Ovary (tissue), 7 donors: ENCODE measurements at regions not wholly inside any gene's neighbourhood (a gene's known extent, or its start where the extent isn't known, plus 50 kb on each side); places are given as distances from the start of the nearest gene placed in this dataset.

Experiments used
- DNase-seq, 5 donors: peaks; one replicate each; pipeline ENCODE4 v3.0.0-alpha.2; 2019 to 2020
- H3K27ac ChIP-seq, 2 donors: fragments of 200-600 bp; one replicate each; pipeline versions ENCODE4 v1.5.1 to v1.8.0; 2019 to 2022
- H3K27me3 ChIP-seq: fragments of 200-600 bp; one replicate; pipeline ENCODE4 v1.8.0; 2022
- H3K36me3 ChIP-seq: fragments of 200-600 bp; sonication (generic); one replicate; pipeline ENCODE4 v1.5.1; 2019
- H3K4me1 ChIP-seq: one replicate; pipeline ENCODE4 v1.8.1; 2013; ENCODE audit warnings: mild to moderate bottlenecking, moderate library complexity; ENCODE audit not compliant: insufficient read depth
- H3K4me3 ChIP-seq: fragments of 200-600 bp; sonication (generic); one replicate; pipeline ENCODE4 v1.5.1; 2017
- H3K9me3 ChIP-seq, 2 donors: fragments of 200-600 bp in 1 of 2; sonication (generic) in 1 of 2; one replicate each; pipeline versions ENCODE4 v1.5.1 to v1.8.1; 2013 to 2019; ENCODE audit warnings: mild to moderate bottlenecking in 1 of 2, moderate library complexity in 1 of 2
- CTCF ChIP-seq, 3 donors: fragments of 450-650 bp in 2 of 3; fragments of 200-600 bp in 1 of 3; IDR thresholded peaks; one replicate each; pipeline versions ENCODE4 v1.5.1 to v1.8.0; 2016 to 2022; ENCODE audit warnings: antibody characterized with exemption in 3 of 3, mild to moderate bottlenecking in 1 of 3
- EP300 ChIP-seq: sonication (generic); formaldehyde crosslinking; IDR thresholded peaks from one replicate; pipeline ENCODE4 v1.6.1; 2017; ENCODE audit warnings: antibody characterized with exemption
- POLR2A ChIP-seq: fragments of 450-650 bp; IDR thresholded peaks from one replicate; pipeline ENCODE4 v1.6.1; 2017; ENCODE audit warnings: antibody characterized with exemption, mild to moderate bottlenecking, moderate library complexity
- WGBS, 3 donors: extraction: QIAGEN DNeasy Blood & Tissue Kit in 1 of 3; methylation state at CpG; one replicate each; pipeline versions ENCODE4 v1.1.5 to v1.1.7; 2013 to 2017; 5-methylcytosine and 5-hydroxymethylcytosine counted together
- intact Hi-C, 4 donors: fragments of 100-400 bp; cut with DNase I; formaldehyde crosslinking; loops; one replicate each; pipeline versions ENCODE4 v1.11.0 to v1.15.1; 2022 to 2023
- donor health status: DM: no; HTN: no; CAD: no; lungs with moderate emphysema.
- donor health status: DM: no; HTN: no; CAD: no.
- donor health status: Bipolar disorder and iron deficiency.
- donor health status: DM: no; HTN: no; CAD: no.
- donor health status: DM: yes; HTN: yes; CAD: no.

- Histone ChIP-seq H3K4me3 (no peak overlapping the region), H3K27me3 (no peaks in the 10 kb centered on the region), H3K27ac (no peak overlapping the region), H3K4me1 (no peaks in the 10 kb centered on the region), H3K36me3 (no peaks in the 10 kb centered on the region), H3K9me3 (no peaks in the 10 kb centered on the region)
- intact Hi-C loops: no loop called here
- 62 to 80% (median 77%) methylated on average over 3 of the region's 3 CpGs for WGBS, 3 donors
- no peak for DNase-seq
- TF ChIP-seq CTCF (IDR thresholded peaks at IDR 0.05): no peak
- TF ChIP-seq POLR2A: no peak
- TF ChIP-seq EP300: no peak
Observed at GRCh38 chr18:7334973-7335568, 104.2 kb downstream of the LRRC30 start.

GRCh38 chr18:7336623-7337022, 105.7 kb downstream of the LRRC30 start:
- no peaks in the 10 kb centered on the region for H3K27me3 ChIP-seq
- H3K36me3 ChIP-seq: no peaks in the 10 kb centered on the region
- no peaks in the 10 kb centered on the region for H3K4me1 ChIP-seq
- intact Hi-C loops: no loop called here
- DNase-seq: no peak
- 10 to 20% (median 12%) methylated on average over 1 of the region's 1 CpG for WGBS, 3 donors
- H3K27ac ChIP-seq: no peak overlapping the region
- no peaks in the 10 kb centered on the region for H3K9me3 ChIP-seq
- H3K4me3 ChIP-seq: no peak overlapping the region
- TF ChIP-seq EP300 (no peak), POLR2A (no peak), CTCF (IDR thresholded peaks at IDR 0.05) (no peak)

- DNase-seq: no peak
- no peak for TF ChIP-seq POLR2A
- no peak for TF ChIP-seq CTCF (IDR thresholded peaks at IDR 0.05)
- no peak for TF ChIP-seq EP300
- Histone ChIP-seq H3K9me3 (no peaks in the 10 kb centered on the region), H3K27ac (no peak overlapping the region), H3K4me1 (no peaks in the 10 kb centered on the region), H3K4me3 (no peak overlapping the region), H3K36me3 (no peaks in the 10 kb centered on the region), H3K27me3 (no peaks in the 10 kb centered on the region)
- 75 to 95% (median 93%) methylated on average over 2 of the region's 2 CpGs for WGBS, 3 donors
- intact Hi-C loops: no loop called here
Observed at GRCh38 chr18:7338846-7339245, 108.0 kb downstream of the LRRC30 start.

- Histone ChIP-seq H3K36me3 (no peaks in the 10 kb centered on the region), H3K27me3 (no peaks in the 10 kb centered on the region), H3K4me1 (no peaks in the 10 kb centered on the region), H3K27ac (no peak overlapping the region), H3K9me3 (no peaks in the 10 kb centered on the region), H3K4me3 (no peak overlapping the region)
- no peak for DNase-seq
- TF ChIP-seq EP300: no peak
- TF ChIP-seq CTCF (IDR thresholded peaks at IDR 0.05): no peak
- TF ChIP-seq POLR2A: no peak
- WGBS, 3 donors: 86 to 92% (median 90%) methylated on average over 6 of the region's 6 CpGs
- intact Hi-C loops: no loop called here
Observed at GRCh38 chr18:7341581-7342337, 110.9 kb downstream of the LRRC30 start.
